ENCODE measurements at regions not wholly inside any gene's neighbourhood (a gene's known extent, or its start where the extent isn't known, plus 50 kb on each side); places are given as distances from the start of the nearest gene placed in this dataset.

GRCh38 chr15:38860674-38861073 is 296.1 kb upstream of the RASGRP1 start (continued):
- TF ChIP-seq CTCF (IDR thresholded peaks at IDR 0.05; ENCODE audit: control extremely low read depth in 1 of 3, insufficient read depth in 1 of 3, low read depth in 1 of 3, low read length in 3 of 3) (no peak), EGR1 (IDR thresholded peaks at IDR 0.05; ENCODE audit: borderline replicate concordance, low read depth, low read length) (no peak), KDM5A (IDR thresholded peaks at IDR 0.05; ENCODE audit: low read length) (no peak)
